ENCODE measurements at regions not wholly inside any gene's neighbourhood (a gene's known extent, or its start where the extent isn't known, plus 50 kb on each side); places are given as distances from the start of the nearest gene placed in this dataset.
A peak's percentile ranks its signal among the peaks of the same experiment; 100 is the strongest.
"Not testable (repeated sequence)": the region's sequence is repeated elsewhere in the genome, so short reads cannot be mapped to it uniquely, and the experiment has no call there.

- Histone ChIP-seq H3K27ac (ENCODE audit: low read depth, low read length) (no peak overlapping the region), H3K79me1 (ENCODE audit: low read length) (no peaks in the 10 kb centered on the region), H3K4me2 (ENCODE audit: low read length) (no peak overlapping the region), H3K4me3 (ENCODE audit: low read length) (no peak overlapping the region), H3K23ac (ENCODE audit: low read length) (no peak overlapping the region), H4K5ac (ENCODE audit: low read length) (no peak overlapping the region), H2AK5ac (ENCODE audit: low read length) (no peak overlapping the region), H2BK5ac (ENCODE audit: low read length) (no peak overlapping the region), H3K36me3 (ENCODE audit: control insufficient read depth, insufficient read depth, low read length) (no peaks in the 10 kb centered on the region), H3K4ac (ENCODE audit: low read depth, low read length) (no peak overlapping the region), H3K56ac (ENCODE audit: low read length) (no peak overlapping the region), H3K9ac (ENCODE audit: low read length) (no peak overlapping the region), H3K79me2 (ENCODE audit: control insufficient read depth, insufficient read depth, low read length) (no peaks in the 10 kb centered on the region), H3K27me3 (ENCODE audit: insufficient read depth, low read length, poor library complexity) (no peaks in the 10 kb centered on the region), H3K18ac (ENCODE audit: low read length) (no peak overlapping the region), H4K8ac (ENCODE audit: low read depth, low read length) (no peak overlapping the region), H2BK15ac (replicated peaks; ENCODE audit: low read depth) (peak overlapping the region; percentile 85), H2BK120ac (ENCODE audit: low read depth, low read length) (no peak overlapping the region), H3K4me1 (ENCODE audit: control insufficient read depth, low read depth, low read length) (peaks cover 2% of the 10 kb centered on the region)
- no CpG with 5 or more reads among the region's 4 CpGs for WGBS (ENCODE audit: extremely low coverage, insufficient coverage, low lambda C conversion rate)
- no peak for DNase-seq
Measured at GRCh38 chr6:131336596-131336995, 201.3 kb downstream of the AKAP7 start.

GRCh38 chr6:131346896-131347295 is 211.6 kb downstream of the AKAP7 start:
- H2BK15ac ChIP-seq (replicated peaks; ENCODE audit: low read depth); H3K79me2 ChIP-seq (ENCODE audit: control insufficient read depth, insufficient read depth, low read length); H3K23ac ChIP-seq (ENCODE audit: low read length); H3K4me3 ChIP-seq (ENCODE audit: low read length); H3K79me1 ChIP-seq (ENCODE audit: low read length); H2BK5ac ChIP-seq (ENCODE audit: low read length); H3K27ac ChIP-seq (ENCODE audit: low read depth, low read length); H2AK5ac ChIP-seq (ENCODE audit: low read length); H3K27me3 ChIP-seq (ENCODE audit: insufficient read depth, low read length, poor library complexity); H3K4me2 ChIP-seq (ENCODE audit: low read length); H3K36me3 ChIP-seq (ENCODE audit: control insufficient read depth, insufficient read depth, low read length); H2BK120ac ChIP-seq (ENCODE audit: low read depth, low read length); H4K8ac ChIP-seq (ENCODE audit: low read depth, low read length); H3K4ac ChIP-seq (ENCODE audit: low read depth, low read length); H3K4me1 ChIP-seq (ENCODE audit: control insufficient read depth, low read depth, low read length); H3K56ac ChIP-seq (ENCODE audit: low read length); DNase-seq; H4K5ac ChIP-seq (ENCODE audit: low read length); H3K9ac ChIP-seq (ENCODE audit: low read length): not testable (repeated sequence)
- no CpG with 5 or more reads among the region's 4 CpGs for WGBS (ENCODE audit: extremely low coverage, insufficient coverage, low lambda C conversion rate)
- H3K18ac ChIP-seq (ENCODE audit: low read length) = peak overlapping the region; percentile 10

GRCh38 chr6:131348572-131348971 is 213.3 kb downstream of the AKAP7 start:
- DNase-seq = no peak
- peak overlapping the region; percentile 38 for H2BK15ac ChIP-seq (replicated peaks; ENCODE audit: low read depth)
- H3K4ac ChIP-seq (ENCODE audit: low read depth, low read length) = no peak overlapping the region
- H4K5ac ChIP-seq (ENCODE audit: low read length) = no peak overlapping the region
- no peak overlapping the region for H3K23ac ChIP-seq (ENCODE audit: low read length)
- no peaks in the 10 kb centered on the region for H3K79me1 ChIP-seq (ENCODE audit: low read length)
- no peak overlapping the region for H4K8ac ChIP-seq (ENCODE audit: low read depth, low read length)
- H3K4me3 ChIP-seq (ENCODE audit: low read length) = no peak overlapping the region
- peak overlapping the region; percentile 11 for H2AK5ac ChIP-seq (ENCODE audit: low read length)
- H2BK120ac ChIP-seq (ENCODE audit: low read depth, low read length) = peak overlapping the region; percentile 62
- H3K27me3 ChIP-seq (ENCODE audit: insufficient read depth, low read length, poor library complexity) = no peaks in the 10 kb centered on the region
- H3K27ac ChIP-seq (ENCODE audit: low read depth, low read length) = no peak overlapping the region
- no peak overlapping the region for H3K56ac ChIP-seq (ENCODE audit: low read length)
- no peaks in the 10 kb centered on the region for H3K36me3 ChIP-seq (ENCODE audit: control insufficient read depth, insufficient read depth, low read length)
- no CpG with 5 or more reads among the region's 5 CpGs for WGBS (ENCODE audit: extremely low coverage, insufficient coverage, low lambda C conversion rate)
- no peak overlapping the region for H3K4me2 ChIP-seq (ENCODE audit: low read length)
- H2BK5ac ChIP-seq (ENCODE audit: low read length) = no peak overlapping the region
- H3K18ac ChIP-seq (ENCODE audit: low read length) = peak overlapping the region; percentile 68
- no peak overlapping the region for H3K9ac ChIP-seq (ENCODE audit: low read length)
- H3K4me1 ChIP-seq (ENCODE audit: control insufficient read depth, low read depth, low read length) = peaks cover 5% of the 10 kb centered on the region
- no peaks in the 10 kb centered on the region for H3K79me2 ChIP-seq (ENCODE audit: control insufficient read depth, insufficient read depth, low read length)

GRCh38 chr6:131349199-131349598 is 213.9 kb downstream of the AKAP7 start:
- no peak for DNase-seq
- H3K79me1 ChIP-seq (ENCODE audit: low read length) = no peaks in the 10 kb centered on the region
- no peak overlapping the region for H3K23ac ChIP-seq (ENCODE audit: low read length)
- no peak overlapping the region for H2BK15ac ChIP-seq (replicated peaks; ENCODE audit: low read depth)
- H3K9ac ChIP-seq (ENCODE audit: low read length) = no peak overlapping the region
- no peaks in the 10 kb centered on the region for H3K27me3 ChIP-seq (ENCODE audit: insufficient read depth, low read length, poor library complexity)
- H4K8ac ChIP-seq (ENCODE audit: low read depth, low read length) = no peak overlapping the region
- H3K27ac ChIP-seq (ENCODE audit: low read depth, low read length) = no peak overlapping the region
- no peak overlapping the region for H3K56ac ChIP-seq (ENCODE audit: low read length)
- H3K18ac ChIP-seq (ENCODE audit: low read length) = no peak overlapping the region
- H3K36me3 ChIP-seq (ENCODE audit: control insufficient read depth, insufficient read depth, low read length) = no peaks in the 10 kb centered on the region
- no peak overlapping the region for H4K5ac ChIP-seq (ENCODE audit: low read length)
- H3K4ac ChIP-seq (ENCODE audit: low read depth, low read length) = no peak overlapping the region
- WGBS (ENCODE audit: extremely low coverage, insufficient coverage, low lambda C conversion rate) = no CpG with 5 or more reads among the region's 1 CpG
- H3K4me3 ChIP-seq (ENCODE audit: low read length) = no peak overlapping the region
- peaks cover 5% of the 10 kb centered on the region for H3K4me1 ChIP-seq (ENCODE audit: control insufficient read depth, low read depth, low read length)
- no peak overlapping the region for H2BK120ac ChIP-seq (ENCODE audit: low read depth, low read length)
- no peak overlapping the region for H2BK5ac ChIP-seq (ENCODE audit: low read length)
- no peaks in the 10 kb centered on the region for H3K79me2 ChIP-seq (ENCODE audit: control insufficient read depth, insufficient read depth, low read length)
- H2AK5ac ChIP-seq (ENCODE audit: low read length) = no peak overlapping the region
- no peak overlapping the region for H3K4me2 ChIP-seq (ENCODE audit: low read length)

- no peak overlapping the region for H3K23ac ChIP-seq (ENCODE audit: low read length)
- H3K9ac ChIP-seq (ENCODE audit: low read length) = no peak overlapping the region
- no peaks in the 10 kb centered on the region for H3K36me3 ChIP-seq (ENCODE audit: control insufficient read depth, insufficient read depth, low read length)
- no peak overlapping the region for H4K5ac ChIP-seq (ENCODE audit: low read length)
- H2AK5ac ChIP-seq (ENCODE audit: low read length) = no peak overlapping the region
- H3K79me2 ChIP-seq (ENCODE audit: control insufficient read depth, insufficient read depth, low read length) = no peaks in the 10 kb centered on the region
- no peaks in the 10 kb centered on the region for H3K79me1 ChIP-seq (ENCODE audit: low read length)
- no peak overlapping the region for H3K56ac ChIP-seq (ENCODE audit: low read length)
- H2BK120ac ChIP-seq (ENCODE audit: low read depth, low read length) = no peak overlapping the region
- H3K4me3 ChIP-seq (ENCODE audit: low read length) = no peak overlapping the region
- H4K8ac ChIP-seq (ENCODE audit: low read depth, low read length) = no peak overlapping the region
- no peak overlapping the region for H3K4me2 ChIP-seq (ENCODE audit: low read length)
- no peak for DNase-seq
- H3K4me1 ChIP-seq (ENCODE audit: control insufficient read depth, low read depth, low read length) = peaks cover 2% of the 10 kb centered on the region
- no peak overlapping the region for H3K27ac ChIP-seq (ENCODE audit: low read depth, low read length)
- H3K4ac ChIP-seq (ENCODE audit: low read depth, low read length) = no peak overlapping the region
- no CpG with 5 or more reads among the region's 3 CpGs for WGBS (ENCODE audit: extremely low coverage, insufficient coverage, low lambda C conversion rate)
- no peak overlapping the region for H3K18ac ChIP-seq (ENCODE audit: low read length)
- no peak overlapping the region for H2BK5ac ChIP-seq (ENCODE audit: low read length)
- no peaks in the 10 kb centered on the region for H3K27me3 ChIP-seq (ENCODE audit: insufficient read depth, low read length, poor library complexity)
- no peak overlapping the region for H2BK15ac ChIP-seq (replicated peaks; ENCODE audit: low read depth)
Measured at GRCh38 chr6:131353106-131353505, 217.8 kb downstream of the AKAP7 start.

- no CpG with 5 or more reads among the region's 4 CpGs for WGBS (ENCODE audit: extremely low coverage, insufficient coverage, low lambda C conversion rate)
- H3K4ac ChIP-seq (ENCODE audit: low read depth, low read length) = no peak overlapping the region
- no peak overlapping the region for H3K27ac ChIP-seq (ENCODE audit: low read depth, low read length)
- DNase-seq = no peak
- no peaks in the 10 kb centered on the region for H3K79me2 ChIP-seq (ENCODE audit: control insufficient read depth, insufficient read depth, low read length)
- H4K8ac ChIP-seq (ENCODE audit: low read depth, low read length) = no peak overlapping the region
- no peak overlapping the region for H3K23ac ChIP-seq (ENCODE audit: low read length)
- no peak overlapping the region for H3K56ac ChIP-seq (ENCODE audit: low read length)
- no peak overlapping the region for H3K9ac ChIP-seq (ENCODE audit: low read length)
- H3K36me3 ChIP-seq (ENCODE audit: control insufficient read depth, insufficient read depth, low read length) = no peaks in the 10 kb centered on the region
- no peak overlapping the region for H4K5ac ChIP-seq (ENCODE audit: low read length)
- no peak overlapping the region for H2BK15ac ChIP-seq (replicated peaks; ENCODE audit: low read depth)
- no peak overlapping the region for H3K18ac ChIP-seq (ENCODE audit: low read length)
- no peak overlapping the region for H2BK120ac ChIP-seq (ENCODE audit: low read depth, low read length)
- H3K4me1 ChIP-seq (ENCODE audit: control insufficient read depth, low read depth, low read length) = peaks cover 2% of the 10 kb centered on the region
- no peak overlapping the region for H2BK5ac ChIP-seq (ENCODE audit: low read length)
- no peak overlapping the region for H2AK5ac ChIP-seq (ENCODE audit: low read length)
- no peak overlapping the region for H3K4me2 ChIP-seq (ENCODE audit: low read length)
- H3K79me1 ChIP-seq (ENCODE audit: low read length) = no peaks in the 10 kb centered on the region
- no peak overlapping the region for H3K4me3 ChIP-seq (ENCODE audit: low read length)
- no peaks in the 10 kb centered on the region for H3K27me3 ChIP-seq (ENCODE audit: insufficient read depth, low read length, poor library complexity)
Measured at GRCh38 chr6:131353876-131354275, 218.6 kb downstream of the AKAP7 start.
